ENCODE measurements at regions not wholly inside any gene's neighbourhood (a gene's known extent, or its start where the extent isn't known, plus 50 kb on each side); places are given as distances from the start of the nearest gene placed in this dataset.

- TF ChIP-seq GATA3 (IDR thresholded peaks at IDR 0.05; ENCODE audit: low read depth, low read length) (no peak), GATA2 (IDR thresholded peaks at IDR 0.05; ENCODE audit: low read depth, low read length) (no peak)
These were observed 309.3 kb upstream of the ACTBL2 start for GRCh38 chr5:57791875-57792274.

DNA sequence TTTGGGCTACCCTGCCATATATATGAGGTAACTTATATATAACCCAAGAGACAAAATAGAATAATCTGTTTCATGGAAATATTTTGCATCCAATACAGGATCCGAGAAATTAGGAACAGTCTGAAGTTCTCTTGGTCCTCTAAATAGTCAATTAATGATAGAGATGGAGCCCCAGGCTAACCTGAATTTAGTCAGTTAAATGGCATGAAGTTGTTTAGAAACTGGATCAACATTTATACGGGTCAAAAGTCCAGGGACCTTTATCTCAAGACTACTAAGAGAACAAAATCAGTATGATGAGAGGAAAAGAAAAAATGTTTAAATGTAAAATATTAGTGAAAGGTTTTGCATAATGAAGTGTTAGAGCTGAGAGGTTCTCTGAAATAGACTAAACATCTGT, 303.3 kb upstream of the ACTBL2 start:
- no peak for TF ChIP-seq GATA2 (IDR thresholded peaks at IDR 0.05; ENCODE audit: low read depth, low read length)
- TF ChIP-seq GATA3 (IDR thresholded peaks at IDR 0.05; ENCODE audit: low read depth, low read length), result no peak

DNA sequence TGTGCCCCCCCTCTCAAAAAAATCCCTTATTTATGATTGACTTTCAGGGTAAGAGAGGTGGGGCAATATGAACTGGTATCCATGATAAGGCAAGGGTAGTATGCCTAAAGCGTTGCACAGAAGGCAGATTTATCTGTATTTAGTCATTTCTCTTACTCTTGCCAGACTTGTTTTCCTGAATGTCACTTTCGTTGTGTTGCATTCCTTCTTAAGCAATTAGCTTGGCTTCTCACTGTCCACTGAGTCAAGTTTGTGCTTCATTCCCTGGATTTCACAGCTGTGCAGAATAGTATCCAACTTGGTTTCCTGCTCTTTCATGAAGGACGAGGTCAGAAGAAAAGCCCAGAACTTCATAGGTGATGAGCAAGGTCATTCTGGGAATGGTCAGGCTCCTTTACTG, 301.5 kb upstream of the ACTBL2 start:
- no peak for TF ChIP-seq GATA3 (IDR thresholded peaks at IDR 0.05; ENCODE audit: low read depth, low read length)
- no peak for TF ChIP-seq GATA2 (IDR thresholded peaks at IDR 0.05; ENCODE audit: low read depth, low read length)

GRCh38 chr5:57783693-57784092, 301.1 kb upstream of the ACTBL2 start:
- no peak for TF ChIP-seq GATA2 (IDR thresholded peaks at IDR 0.05; ENCODE audit: low read depth, low read length)
- TF ChIP-seq GATA3 (IDR thresholded peaks at IDR 0.05; ENCODE audit: low read depth, low read length), result no peak

GRCh38 chr5:57780961-57781325, 298.3 kb upstream of the ACTBL2 start:
- TF ChIP-seq GATA3 (IDR thresholded peaks at IDR 0.05; ENCODE audit: low read depth, low read length), result no peak
- no peak for TF ChIP-seq GATA2 (IDR thresholded peaks at IDR 0.05; ENCODE audit: low read depth, low read length)

GRCh38 chr5:57780306-57780960, 297.8 kb upstream of the ACTBL2 start:
- TF ChIP-seq GATA3 (IDR thresholded peaks at IDR 0.05; ENCODE audit: low read depth, low read length) (no peak), GATA2 (IDR thresholded peaks at IDR 0.05; ENCODE audit: low read depth, low read length) (no peak)

DNA sequence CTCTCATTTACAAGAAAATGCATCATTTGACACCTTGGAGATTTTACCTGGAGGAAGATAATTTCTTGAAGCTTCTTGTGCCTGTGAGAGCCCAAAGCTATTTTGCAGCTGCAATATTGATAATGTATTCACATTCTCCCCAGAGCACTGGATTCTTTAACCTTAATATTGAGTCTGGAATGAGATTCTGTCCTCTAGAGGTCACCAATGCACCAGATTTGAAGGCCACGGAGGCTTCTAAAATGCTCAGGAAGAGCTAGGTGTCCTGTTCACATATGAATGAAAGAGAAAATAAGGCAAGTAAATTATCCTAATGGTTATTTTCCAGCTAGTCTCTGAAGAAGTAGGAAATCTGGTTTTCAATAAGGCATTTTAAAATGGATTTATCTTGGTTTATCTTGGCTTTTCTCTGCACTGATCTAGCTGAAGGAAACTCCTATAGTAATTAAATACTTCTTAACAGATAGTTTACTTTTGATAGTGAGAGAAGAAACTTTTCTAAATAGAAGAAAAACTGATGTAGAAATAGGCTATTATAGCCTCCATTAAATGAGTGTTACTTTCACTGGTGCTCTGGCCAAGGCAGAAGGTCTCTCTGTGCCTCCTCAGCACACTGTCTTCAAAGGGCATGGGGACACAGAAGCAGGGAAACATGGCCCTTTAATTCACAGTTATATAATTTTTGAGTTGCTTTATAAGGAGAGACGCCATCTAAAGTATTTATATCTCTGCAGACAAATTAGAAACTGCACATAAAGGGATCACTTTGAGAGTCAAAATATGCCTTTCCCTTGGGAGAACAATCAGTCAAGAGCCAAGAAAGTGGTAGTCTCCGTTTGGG, 297.0 kb upstream of the ACTBL2 start:
- TF ChIP-seq GATA2 (IDR thresholded peaks at IDR 0.05; ENCODE audit: low read depth, low read length) (no peak), GATA3 (IDR thresholded peaks at IDR 0.05; ENCODE audit: low read depth, low read length) (no peak)

GRCh38 chr5:57778501-57779091, 296.0 kb upstream of the ACTBL2 start:
- no peak for TF ChIP-seq GATA2 (IDR thresholded peaks at IDR 0.05; ENCODE audit: low read depth, low read length)
- no peak for TF ChIP-seq GATA3 (IDR thresholded peaks at IDR 0.05; ENCODE audit: low read depth, low read length)

DNA sequence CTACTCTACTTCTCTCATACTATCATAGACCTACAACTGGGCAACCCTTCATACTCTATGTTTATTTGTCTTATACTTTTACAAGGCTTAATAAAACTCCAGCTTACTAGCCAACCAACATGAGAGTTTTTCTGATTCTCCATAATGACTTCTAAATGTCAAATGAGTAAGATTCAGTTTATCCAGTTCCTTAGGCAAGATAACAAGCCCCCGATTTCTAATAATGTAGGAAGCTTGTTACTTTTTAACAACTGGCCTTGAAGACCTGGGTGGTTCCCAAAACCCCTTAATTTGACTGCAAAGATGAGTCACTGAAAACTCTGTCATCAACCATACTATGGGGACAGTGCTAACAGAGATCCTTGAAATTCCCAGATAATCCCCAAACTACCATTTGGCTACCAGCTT, 294.6 kb upstream of the ACTBL2 start:
- TF ChIP-seq GATA2 (IDR thresholded peaks at IDR 0.05; ENCODE audit: low read depth, low read length), result no peak
- no peak for TF ChIP-seq GATA3 (IDR thresholded peaks at IDR 0.05; ENCODE audit: low read depth, low read length)

DNA sequence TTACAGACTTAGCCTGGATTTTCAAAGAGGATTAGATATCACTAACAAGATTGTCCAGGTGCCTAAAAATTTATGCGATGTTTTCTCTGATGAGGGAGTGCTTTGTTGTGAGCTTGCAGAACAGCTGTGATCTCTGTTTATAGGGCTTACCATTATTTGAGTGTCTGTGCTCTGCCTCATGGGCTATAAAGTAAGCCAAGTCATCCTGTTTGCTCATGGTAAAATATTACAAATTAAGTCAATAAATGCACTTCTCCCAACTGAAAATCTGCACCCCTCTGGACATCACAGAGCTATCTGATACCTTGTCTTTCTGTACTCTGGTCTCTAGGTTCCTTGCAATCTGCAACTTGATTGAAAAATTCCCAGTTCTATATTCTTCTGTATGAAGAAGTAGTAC, 293.4 kb upstream of the ACTBL2 start:
- TF ChIP-seq GATA3 (IDR thresholded peaks at IDR 0.05; ENCODE audit: low read depth, low read length) (no peak), GATA2 (IDR thresholded peaks at IDR 0.05; ENCODE audit: low read depth, low read length) (no peak)

DNA sequence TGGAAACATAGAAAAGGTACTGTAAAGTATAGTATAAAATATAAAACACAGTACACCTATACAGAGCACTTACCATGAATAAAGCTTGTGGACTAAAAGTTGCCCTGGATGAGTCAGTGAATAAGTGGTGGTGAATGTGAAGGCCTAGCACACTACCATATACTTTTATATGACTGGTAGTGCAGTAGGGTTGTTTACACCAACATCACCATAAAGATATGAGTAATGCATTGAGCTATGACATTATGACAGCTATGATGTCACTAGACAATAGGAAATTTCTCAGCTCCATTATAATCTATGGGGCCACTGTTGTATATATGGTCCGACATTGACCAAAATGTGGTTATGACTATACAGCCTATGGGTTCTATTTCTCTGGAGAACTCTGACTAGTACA, 291.8 kb upstream of the ACTBL2 start:
- TF ChIP-seq GATA3 (IDR thresholded peaks at IDR 0.05; ENCODE audit: low read depth, low read length) (no peak), GATA2 (IDR thresholded peaks at IDR 0.05; ENCODE audit: low read depth, low read length) (no peak)

DNA sequence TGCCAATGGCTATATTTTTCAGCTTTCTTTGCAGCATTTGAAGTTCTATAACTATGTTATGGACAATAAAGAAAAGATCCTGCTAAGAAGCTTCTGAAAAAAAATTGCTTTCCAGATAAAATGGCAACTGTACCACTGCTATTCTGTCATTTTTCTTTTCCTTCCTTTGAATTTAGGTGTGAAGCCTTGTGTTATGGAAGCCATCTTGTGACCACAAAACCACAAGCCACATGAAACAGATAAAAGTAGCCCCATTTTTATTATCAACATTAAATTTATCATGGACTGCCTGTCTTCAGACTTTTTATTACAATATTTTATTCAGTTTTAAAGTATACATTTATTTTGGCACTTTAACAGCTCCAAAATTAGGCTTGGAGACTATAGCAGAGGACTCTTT, 289.9 kb upstream of the ACTBL2 start:
- no peak for TF ChIP-seq GATA2 (IDR thresholded peaks at IDR 0.05; ENCODE audit: low read depth, low read length)
- no peak for TF ChIP-seq GATA3 (IDR thresholded peaks at IDR 0.05; ENCODE audit: low read depth, low read length)

GRCh38 chr5:57770039-57770438, 287.4 kb upstream of the ACTBL2 start:
- TF ChIP-seq GATA2 (IDR thresholded peaks at IDR 0.05; ENCODE audit: low read depth, low read length) (no peak), GATA3 (IDR thresholded peaks at IDR 0.05; ENCODE audit: low read depth, low read length) (no peak)

GRCh38 chr5:57768745-57769144, 286.1 kb upstream of the ACTBL2 start:
- TF ChIP-seq GATA3 (IDR thresholded peaks at IDR 0.05; ENCODE audit: low read depth, low read length) (no peak), GATA2 (IDR thresholded peaks at IDR 0.05; ENCODE audit: low read depth, low read length) (no peak)
